LNCAP (cell line): ENCODE measurements at regions not wholly inside any gene's neighbourhood (a gene's known extent, or its start where the extent isn't known, plus 50 kb on each side); places are given as distances from the start of the nearest gene placed in this dataset.

Source experiments
- CTCF ChIP-seq: fragments of 450-650 bp; IDR thresholded peaks from 2 replicates; pipeline ENCODE4 v1.5.1; 2017; ENCODE audit warnings: mild to moderate bottlenecking

- peak; percentile 62 for TF ChIP-seq CTCF
Measured at GRCh38 chr4:52234561-52235440, 183.7 kb downstream of the SPATA18 start.

DNA sequence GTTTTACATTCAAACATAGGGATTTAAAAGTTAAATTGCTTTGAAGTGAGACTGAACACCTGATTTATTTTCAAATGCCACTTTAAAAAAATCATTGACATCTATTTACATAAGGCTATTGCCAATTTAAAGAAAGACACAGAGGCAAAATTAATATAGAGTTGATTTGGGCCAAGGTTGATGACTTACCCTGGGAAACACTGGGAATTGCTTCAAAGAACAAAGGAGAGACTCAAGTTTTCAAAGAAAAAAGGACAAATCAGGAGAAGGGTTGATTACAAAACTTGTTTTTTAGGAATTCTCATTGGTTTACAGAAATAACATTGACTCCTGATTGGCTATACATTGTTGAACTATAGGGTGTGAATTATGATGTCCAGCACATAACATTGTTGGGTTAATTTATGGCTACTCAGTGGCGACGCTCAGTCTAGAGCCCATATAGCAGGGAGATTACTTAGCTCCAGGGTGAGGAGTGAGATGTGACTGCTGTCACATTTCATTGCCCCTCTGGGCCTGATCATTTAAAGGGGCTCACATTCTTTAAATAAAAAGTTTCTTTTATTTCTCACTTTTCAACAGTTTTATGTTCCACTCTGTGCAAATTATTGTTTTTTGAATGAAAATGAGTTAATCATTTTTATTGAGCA, 184.6 kb downstream of the SPATA18 start:
- no peak for TF ChIP-seq CTCF

- TF ChIP-seq CTCF, result no peak
Measured at GRCh38 chr4:52241916-52242315, 190.8 kb downstream of the SPATA18 start.

DNA sequence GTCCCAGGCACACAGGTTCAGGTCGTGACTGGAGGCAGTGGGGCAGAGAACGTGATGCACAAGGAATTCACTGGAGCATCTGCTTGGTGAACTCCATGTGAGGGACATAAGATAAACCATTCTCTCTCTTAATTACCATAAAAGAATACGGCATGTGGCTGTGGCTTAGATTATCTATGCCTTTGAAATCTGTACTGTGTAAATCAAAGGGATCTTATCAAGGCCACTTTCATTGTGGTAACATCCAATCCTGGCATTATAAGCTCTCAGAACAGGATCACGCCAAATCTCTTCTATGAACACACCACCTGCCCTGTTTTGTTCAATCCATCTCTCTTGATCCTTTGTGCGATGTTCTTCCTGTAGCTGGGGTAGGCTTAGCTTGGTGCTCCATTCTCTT, 192.3 kb downstream of the SPATA18 start:
- TF ChIP-seq CTCF, result no peak

- TF ChIP-seq CTCF, result no peak
Measured at GRCh38 chr4:52244103-52244775, 193.1 kb downstream of the SPATA18 start.

DNA sequence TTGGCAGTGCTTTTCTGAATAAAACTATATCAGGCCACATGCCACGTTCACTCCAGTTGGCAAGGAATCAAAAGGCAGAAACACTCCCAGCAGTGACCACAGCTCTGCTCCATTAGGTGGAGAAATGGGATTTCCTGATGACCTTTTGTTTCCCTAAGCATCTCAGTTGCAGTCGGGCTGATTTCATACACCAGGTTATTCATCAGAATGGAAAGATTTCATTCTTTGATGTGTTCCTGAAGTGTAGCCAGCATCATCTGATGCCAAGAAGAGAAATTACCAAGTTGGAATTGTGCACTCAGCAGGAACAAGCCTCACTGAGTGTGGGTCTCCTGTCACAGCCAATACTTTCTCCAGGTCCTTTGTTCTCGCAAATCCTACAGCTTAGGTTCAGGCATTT, 193.7 kb downstream of the SPATA18 start:
- TF ChIP-seq CTCF, result no peak

DNA sequence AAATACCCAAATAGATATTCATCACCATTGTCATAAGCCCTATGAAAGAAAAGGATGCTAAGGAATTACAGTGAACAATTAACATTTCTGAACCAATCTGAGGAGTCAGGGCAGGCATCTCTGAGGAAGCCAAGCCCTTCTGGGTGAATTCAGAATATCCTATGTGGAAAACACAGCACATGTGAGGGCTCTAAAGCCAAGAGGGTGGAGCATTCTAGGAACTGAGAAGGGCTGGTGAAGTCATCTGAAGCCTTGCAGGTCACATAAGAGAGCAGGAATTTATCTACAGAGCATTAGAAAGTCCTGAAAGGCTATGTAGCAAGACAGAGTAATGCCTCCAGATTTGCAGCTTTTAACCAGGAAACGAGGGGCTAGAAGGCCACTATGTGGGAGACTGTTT, 195.7 kb downstream of the SPATA18 start:
- no peak for TF ChIP-seq CTCF
